ENCODE measurements at regions not wholly inside any gene's neighbourhood (a gene's known extent, or its start where the extent isn't known, plus 50 kb on each side); places are given as distances from the start of the nearest gene placed in this dataset.

- Histone ChIP-seq H3K4me1 (ENCODE audit: low read length) (peaks cover 37% of the 10 kb centered on the region), H3K9ac (ENCODE audit: low read length) (peak overlapping the region; percentile 39), H2AFZ (ENCODE audit: low read length) (peak overlapping the region; percentile 89), H3K9me3 (ENCODE audit: low read length) (no peaks in the 10 kb centered on the region), H3K79me2 (ENCODE audit: low read length) (no peaks in the 10 kb centered on the region), H4K20me1 (ENCODE audit: insufficient read depth, low read depth, low read length) (no peaks in the 10 kb centered on the region), H3K27me3 (ENCODE audit: low read length) (no peaks in the 10 kb centered on the region), H3K4me3 (ENCODE audit: low read length) (peak overlapping the region; percentile 25; the same call in 1 of the 2 replicates), H3K9me2 (replicated peaks; ENCODE audit: insufficient read depth, low read length) (no peaks in the 10 kb centered on the region), H3K4me2 (ENCODE audit: low read depth, low read length, poor library complexity, severe bottlenecking) (peak overlapping the region; percentile 40), H3K36me3 (ENCODE audit: insufficient read depth, low read length) (no peaks in the 10 kb centered on the region), H3K27ac (ENCODE audit: low read length) (peak overlapping the region; percentile 41)
- no peak for DNase-seq
These were observed 748.6 kb upstream of the DDX18 start for GRCh38 chr2:117065912-117066311.

- H3K9me3 ChIP-seq (ENCODE audit: low read length) = no peaks in the 10 kb centered on the region
- H3K36me3 ChIP-seq (ENCODE audit: insufficient read depth, low read length) = no peaks in the 10 kb centered on the region
- H3K4me2 ChIP-seq (ENCODE audit: low read depth, low read length, poor library complexity, severe bottlenecking) = no peak overlapping the region
- H3K4me1 ChIP-seq (ENCODE audit: low read length) = peaks cover 37% of the 10 kb centered on the region
- H3K27me3 ChIP-seq (ENCODE audit: low read length) = no peaks in the 10 kb centered on the region
- no peak for DNase-seq
- H3K9ac ChIP-seq (ENCODE audit: low read length) = no peak overlapping the region
- H4K20me1 ChIP-seq (ENCODE audit: insufficient read depth, low read depth, low read length) = no peaks in the 10 kb centered on the region
- H2AFZ ChIP-seq (ENCODE audit: low read length) = no peak overlapping the region
- H3K79me2 ChIP-seq (ENCODE audit: low read length) = no peaks in the 10 kb centered on the region
- H3K27ac ChIP-seq (ENCODE audit: low read length) = no peak overlapping the region
- H3K4me3 ChIP-seq (ENCODE audit: low read length) = no peak overlapping the region
- H3K9me2 ChIP-seq (replicated peaks; ENCODE audit: insufficient read depth, low read length) = no peaks in the 10 kb centered on the region
These were observed 746.6 kb upstream of the DDX18 start for GRCh38 chr2:117067900-117068299.

DNA sequence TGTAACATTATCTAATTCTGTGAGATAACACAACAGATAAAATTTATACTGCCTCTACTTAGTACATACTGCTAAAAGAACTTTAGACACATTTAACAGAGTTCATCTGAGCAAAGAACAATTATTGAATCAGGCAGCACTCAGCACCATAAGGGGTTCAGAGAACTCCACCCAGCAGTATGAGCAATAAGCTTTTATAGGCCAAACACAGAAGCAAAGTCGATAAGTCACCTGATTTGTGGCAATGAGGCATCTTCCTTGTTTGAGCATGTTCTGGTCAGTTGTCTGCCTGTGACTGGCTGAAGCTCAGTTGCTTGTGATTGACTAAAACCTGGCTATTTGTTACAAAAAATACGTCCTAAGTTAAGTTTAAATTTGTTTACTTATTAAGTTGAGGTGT, 746.1 kb upstream of the DDX18 start:
- Histone ChIP-seq H3K36me3 (ENCODE audit: insufficient read depth, low read length) (no peaks in the 10 kb centered on the region), H3K9me3 (ENCODE audit: low read length) (no peaks in the 10 kb centered on the region), H3K27ac (ENCODE audit: low read length) (no peak overlapping the region), H3K9me2 (replicated peaks; ENCODE audit: insufficient read depth, low read length) (no peaks in the 10 kb centered on the region), H2AFZ (ENCODE audit: low read length) (no peak overlapping the region; the same call in 1 of the 2 replicates), H3K4me1 (ENCODE audit: low read length) (peaks cover 37% of the 10 kb centered on the region), H4K20me1 (ENCODE audit: insufficient read depth, low read depth, low read length) (no peaks in the 10 kb centered on the region), H3K79me2 (ENCODE audit: low read length) (no peaks in the 10 kb centered on the region), H3K9ac (ENCODE audit: low read length) (no peak overlapping the region), H3K27me3 (ENCODE audit: low read length) (no peaks in the 10 kb centered on the region), H3K4me2 (ENCODE audit: low read depth, low read length, poor library complexity, severe bottlenecking) (no peak overlapping the region), H3K4me3 (ENCODE audit: low read length) (no peak overlapping the region)
- no peak for DNase-seq

DNA sequence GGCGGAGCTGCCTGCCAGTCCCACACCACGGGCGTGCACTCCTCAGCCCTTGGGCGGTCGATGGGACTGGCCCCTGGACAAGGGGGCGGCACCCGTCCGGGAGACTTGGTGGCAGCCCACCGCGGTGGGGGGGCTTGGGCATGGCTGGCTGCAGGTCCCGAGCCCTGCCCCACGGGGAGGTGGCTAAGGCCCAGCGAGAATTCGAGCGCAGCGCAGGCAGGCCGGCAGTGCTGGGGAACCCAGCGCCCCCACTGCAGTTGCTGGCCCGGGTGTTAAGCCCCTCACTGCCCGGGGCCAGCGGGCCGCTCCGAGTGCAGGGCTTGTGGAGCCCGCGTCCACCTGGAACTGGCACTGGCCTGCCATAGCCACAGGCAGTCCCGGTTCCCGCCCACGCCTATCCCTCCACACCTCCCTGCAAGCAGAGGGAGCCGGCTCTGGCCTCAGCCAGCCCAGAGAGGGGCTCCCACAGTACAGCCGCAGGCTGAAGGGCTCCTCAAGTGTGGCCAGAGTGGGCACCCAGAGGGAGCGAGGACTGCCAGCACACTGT, 742.9 kb upstream of the DDX18 start:
- H3K4me3 ChIP-seq (ENCODE audit: low read length) = no peak overlapping the region
- no peaks in the 10 kb centered on the region for H3K9me2 ChIP-seq (replicated peaks; ENCODE audit: insufficient read depth, low read length)
- no peak overlapping the region for H2AFZ ChIP-seq (ENCODE audit: low read length)
- no peaks in the 10 kb centered on the region for H3K36me3 ChIP-seq (ENCODE audit: insufficient read depth, low read length)
- H3K4me1 ChIP-seq (ENCODE audit: low read length) = peaks cover 14% of the 10 kb centered on the region
- H3K27ac ChIP-seq (ENCODE audit: low read length) = no peak overlapping the region
- H4K20me1 ChIP-seq (ENCODE audit: insufficient read depth, low read depth, low read length) = no peaks in the 10 kb centered on the region
- no peak for DNase-seq
- H3K27me3 ChIP-seq (ENCODE audit: low read length) = no peaks in the 10 kb centered on the region
- no peaks in the 10 kb centered on the region for H3K79me2 ChIP-seq (ENCODE audit: low read length)
- H3K9me3 ChIP-seq (ENCODE audit: low read length) = no peaks in the 10 kb centered on the region
- no peak overlapping the region for H3K9ac ChIP-seq (ENCODE audit: low read length)
- no peak overlapping the region for H3K4me2 ChIP-seq (ENCODE audit: low read depth, low read length, poor library complexity, severe bottlenecking)

GRCh38 chr2:117074756-117075155, 739.7 kb upstream of the DDX18 start:
- Histone ChIP-seq H2AFZ (ENCODE audit: low read length) (no peak overlapping the region), H3K27me3 (ENCODE audit: low read length) (no peaks in the 10 kb centered on the region), H3K9me2 (replicated peaks; ENCODE audit: insufficient read depth, low read length) (no peaks in the 10 kb centered on the region), H3K9ac (ENCODE audit: low read length) (no peak overlapping the region), H3K79me2 (ENCODE audit: low read length) (no peaks in the 10 kb centered on the region), H3K4me3 (ENCODE audit: low read length) (no peak overlapping the region), H3K9me3 (ENCODE audit: low read length) (no peaks in the 10 kb centered on the region), H4K20me1 (ENCODE audit: insufficient read depth, low read depth, low read length) (no peaks in the 10 kb centered on the region), H3K36me3 (ENCODE audit: insufficient read depth, low read length) (no peaks in the 10 kb centered on the region), H3K4me2 (ENCODE audit: low read depth, low read length, poor library complexity, severe bottlenecking) (no peak overlapping the region), H3K27ac (ENCODE audit: low read length) (no peak overlapping the region), H3K4me1 (ENCODE audit: low read length) (peaks cover 11% of the 10 kb centered on the region)
- DNase-seq = no peak

DNA sequence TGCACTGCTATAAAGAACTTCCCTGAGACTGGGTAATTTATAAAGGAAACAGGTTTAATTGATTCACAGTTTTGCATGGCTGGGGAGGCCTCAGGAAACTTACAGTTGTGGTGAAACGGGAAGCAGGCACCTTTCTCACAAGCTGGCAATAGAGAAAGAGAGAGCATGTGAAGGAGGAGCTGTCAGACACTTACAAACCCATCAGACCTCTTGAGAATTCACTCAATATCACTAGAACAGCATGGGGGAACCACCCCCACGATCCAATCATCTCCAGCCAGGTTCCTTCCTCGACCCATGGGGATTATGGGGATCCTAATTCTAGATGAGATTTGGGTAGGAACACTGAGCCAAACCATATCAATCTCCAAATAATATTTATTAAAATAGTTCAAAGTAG, 729.2 kb upstream of the DDX18 start:
- DNase-seq = no peak
- H3K36me3 ChIP-seq (ENCODE audit: insufficient read depth, low read length) = no peaks in the 10 kb centered on the region
- H3K9me2 ChIP-seq (replicated peaks; ENCODE audit: insufficient read depth, low read length) = no peaks in the 10 kb centered on the region
- H3K27ac ChIP-seq (ENCODE audit: low read length) = no peak overlapping the region
- no peaks in the 10 kb centered on the region for H3K9me3 ChIP-seq (ENCODE audit: low read length)
- no peak overlapping the region for H2AFZ ChIP-seq (ENCODE audit: low read length)
- no peak overlapping the region for H3K4me2 ChIP-seq (ENCODE audit: low read depth, low read length, poor library complexity, severe bottlenecking)
- no peaks in the 10 kb centered on the region for H3K79me2 ChIP-seq (ENCODE audit: low read length)
- no peak overlapping the region for H3K9ac ChIP-seq (ENCODE audit: low read length)
- peaks cover 34% of the 10 kb centered on the region for H3K4me1 ChIP-seq (ENCODE audit: low read length)
- H3K4me3 ChIP-seq (ENCODE audit: low read length) = no peak overlapping the region
- H3K27me3 ChIP-seq (ENCODE audit: low read length) = no peaks in the 10 kb centered on the region
- H4K20me1 ChIP-seq (ENCODE audit: insufficient read depth, low read depth, low read length) = no peaks in the 10 kb centered on the region

GRCh38 chr2:117085737-117086136, 728.8 kb upstream of the DDX18 start:
- Histone ChIP-seq H3K9me2 (replicated peaks; ENCODE audit: insufficient read depth, low read length) (no peaks in the 10 kb centered on the region), H4K20me1 (ENCODE audit: insufficient read depth, low read depth, low read length) (no peaks in the 10 kb centered on the region), H3K36me3 (ENCODE audit: insufficient read depth, low read length) (no peaks in the 10 kb centered on the region), H3K9me3 (ENCODE audit: low read length) (no peaks in the 10 kb centered on the region), H3K27ac (ENCODE audit: low read length) (no peak overlapping the region), H3K27me3 (ENCODE audit: low read length) (no peaks in the 10 kb centered on the region), H3K4me2 (ENCODE audit: low read depth, low read length, poor library complexity, severe bottlenecking) (no peak overlapping the region), H3K9ac (ENCODE audit: low read length) (no peak overlapping the region), H3K4me1 (ENCODE audit: low read length) (peaks cover 34% of the 10 kb centered on the region), H3K4me3 (ENCODE audit: low read length) (no peak overlapping the region), H2AFZ (ENCODE audit: low read length) (no peak overlapping the region), H3K79me2 (ENCODE audit: low read length) (no peaks in the 10 kb centered on the region)
- DNase-seq = no peak

GRCh38 chr2:117086174-117086942, 728.1 kb upstream of the DDX18 start:
- H3K4me3 ChIP-seq (ENCODE audit: low read length) = no peak overlapping the region
- H3K36me3 ChIP-seq (ENCODE audit: insufficient read depth, low read length) = no peaks in the 10 kb centered on the region
- H3K9me2 ChIP-seq (replicated peaks; ENCODE audit: insufficient read depth, low read length) = no peaks in the 10 kb centered on the region
- peaks cover 37% of the 10 kb centered on the region for H3K4me1 ChIP-seq (ENCODE audit: low read length)
- no peak overlapping the region for H3K27ac ChIP-seq (ENCODE audit: low read length)
- H3K27me3 ChIP-seq (ENCODE audit: low read length) = no peaks in the 10 kb centered on the region
- DNase-seq = no peak
- no peak overlapping the region for H2AFZ ChIP-seq (ENCODE audit: low read length)
- peak overlapping the region; percentile 1 for H3K4me2 ChIP-seq (ENCODE audit: low read depth, low read length, poor library complexity, severe bottlenecking)
- no peaks in the 10 kb centered on the region for H3K9me3 ChIP-seq (ENCODE audit: low read length)
- H4K20me1 ChIP-seq (ENCODE audit: insufficient read depth, low read depth, low read length) = no peaks in the 10 kb centered on the region
- H3K9ac ChIP-seq (ENCODE audit: low read length) = no peak overlapping the region
- no peaks in the 10 kb centered on the region for H3K79me2 ChIP-seq (ENCODE audit: low read length)

All from Karpas-422 (cell line).